ENCODE measurements at regions not wholly inside any gene's neighbourhood (a gene's known extent, or its start where the extent isn't known, plus 50 kb on each side); places are given as distances from the start of the nearest gene placed in this dataset.

DNA sequence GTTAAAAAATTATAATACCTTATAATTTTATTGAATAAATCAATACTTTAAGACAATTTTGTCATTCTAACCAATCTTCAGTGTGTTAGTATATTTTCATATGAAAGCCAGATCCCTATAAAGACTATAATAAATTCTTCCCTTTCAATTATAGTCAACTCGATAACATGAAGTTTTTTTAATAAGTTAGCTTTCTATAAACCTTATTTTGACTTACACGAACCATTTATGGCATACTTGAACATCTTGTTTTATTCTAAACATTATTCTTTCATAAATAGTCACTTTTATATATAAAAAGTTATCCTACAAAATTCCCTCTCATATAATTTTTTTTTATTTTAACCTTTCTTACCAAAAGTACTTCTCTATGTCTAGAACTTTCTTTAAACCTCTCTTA, 1002.3 kb downstream of the TMEM121 start:
- TF ChIP-seq, protein P1, sequence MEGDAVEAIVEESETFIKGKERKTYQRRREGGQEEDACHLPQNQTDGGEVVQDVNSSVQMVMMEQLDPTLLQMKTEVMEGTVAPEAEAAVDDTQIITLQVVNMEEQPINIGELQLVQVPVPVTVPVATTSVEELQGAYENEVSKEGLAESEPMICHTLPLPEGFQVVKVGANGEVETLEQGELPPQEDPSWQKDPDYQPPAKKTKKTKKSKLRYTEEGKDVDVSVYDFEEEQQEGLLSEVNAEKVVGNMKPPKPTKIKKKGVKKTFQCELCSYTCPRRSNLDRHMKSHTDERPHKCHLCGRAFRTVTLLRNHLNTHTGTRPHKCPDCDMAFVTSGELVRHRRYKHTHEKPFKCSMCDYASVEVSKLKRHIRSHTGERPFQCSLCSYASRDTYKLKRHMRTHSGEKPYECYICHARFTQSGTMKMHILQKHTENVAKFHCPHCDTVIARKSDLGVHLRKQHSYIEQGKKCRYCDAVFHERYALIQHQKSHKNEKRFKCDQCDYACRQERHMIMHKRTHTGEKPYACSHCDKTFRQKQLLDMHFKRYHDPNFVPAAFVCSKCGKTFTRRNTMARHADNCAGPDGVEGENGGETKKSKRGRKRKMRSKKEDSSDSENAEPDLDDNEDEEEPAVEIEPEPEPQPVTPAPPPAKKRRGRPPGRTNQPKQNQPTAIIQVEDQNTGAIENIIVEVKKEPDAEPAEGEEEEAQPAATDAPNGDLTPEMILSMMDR (conservative IDR thresholded peaks at IDR 0.05; ENCODE audit: low read depth, low read length), result no peak
- TF ChIP-seq EZH2 (IDR thresholded peaks at IDR 0.05; ENCODE audit: borderline replicate concordance, low read depth, low read length, poor library complexity, severe bottlenecking), result no peak
